ENCODE measurements at regions not wholly inside any gene's neighbourhood (a gene's known extent, or its start where the extent isn't known, plus 50 kb on each side); places are given as distances from the start of the nearest gene placed in this dataset.

- Histone ChIP-seq H3K4me3 (peak overlapping the region; percentile 65), H3K27me3 (ENCODE audit: insufficient read depth in 3 of 3, low read length in 2 of 3) (peaks cover 4 to 59% (median 9%) of the 10 kb centered on the region in 3 donors), H3K27ac (no peak overlapping the region), H3K9me3 (no peaks in the 10 kb centered on the region), H3K4me1 (no peaks in the 10 kb centered on the region), H3K36me3 (ENCODE audit: insufficient read depth in 1 of 2, low read depth in 1 of 2) (no peaks in the 10 kb centered on the region)
- WGBS, 3 donors: 4 to 7% (median 4%) methylated on average over 45 to 63 of the region's 63 CpGs
- DNase-seq: peak; percentile 46 to 57
- no peak for TF ChIP-seq CTCF (IDR thresholded peaks at IDR 0.05)
- ATAC-seq: peak; percentile 36 to 75 (median 62)
- intact Hi-C loops (cut with DNase I): no loop called here
Observed at GRCh38 chr3:43894176-43895049, 203.7 kb downstream of the ABHD5 start.

- Histone ChIP-seq H3K36me3 (ENCODE audit: insufficient read depth in 1 of 2, low read depth in 1 of 2) (no peaks in the 10 kb centered on the region), H3K27ac (no peak overlapping the region), H3K4me1 (no peaks in the 10 kb centered on the region), H3K9me3 (no peaks in the 10 kb centered on the region), H3K4me3 (no peak overlapping the region), H3K27me3 (ENCODE audit: insufficient read depth in 3 of 3, low read length in 2 of 3) (peaks cover 4 to 59% (median 9%) of the 10 kb centered on the region in 3 donors)
- ATAC-seq: no peak
- DNase-seq: no peak
- intact Hi-C loops (cut with DNase I): no loop called here
- WGBS, 3 donors: 58 to 67% (median 64%) methylated on average over 4 of the region's 4 CpGs
- TF ChIP-seq CTCF (IDR thresholded peaks at IDR 0.05): no peak
Observed at GRCh38 chr3:43895573-43895972, 204.8 kb downstream of the ABHD5 start.

- Histone ChIP-seq H3K27ac (no peak overlapping the region), H3K9me3 (no peaks in the 10 kb centered on the region), H3K27me3 (ENCODE audit: insufficient read depth in 3 of 3, low read length in 2 of 3) (peaks cover 0 to 13% (median 0%) of the 10 kb centered on the region in 3 donors), H3K4me1 (no peaks in the 10 kb centered on the region), H3K4me3 (no peak overlapping the region), H3K36me3 (ENCODE audit: insufficient read depth in 1 of 2, low read depth in 1 of 2) (no peaks in the 10 kb centered on the region)
- intact Hi-C loops (cut with DNase I): no loop called here
- DNase-seq (no peak), ATAC-seq (no peak)
- 66 to 71% (median 70%) methylated on average over 2 of the region's 2 CpGs for WGBS, 3 donors
- TF ChIP-seq CTCF (IDR thresholded peaks at IDR 0.05): no peak
Observed at GRCh38 chr3:43902415-43902814, 211.7 kb downstream of the ABHD5 start.

GRCh38 chr3:43905157-43905556 is 214.4 kb downstream of the ABHD5 start:
- Histone ChIP-seq H3K27ac (no peak overlapping the region), H3K4me3 (no peak overlapping the region), H3K9me3 (no peaks in the 10 kb centered on the region), H3K36me3 (ENCODE audit: insufficient read depth in 1 of 2, low read depth in 1 of 2) (no peaks in the 10 kb centered on the region), H3K27me3 (ENCODE audit: insufficient read depth in 3 of 3, low read length in 2 of 3) (peaks cover 0 to 4% (median 0%) of the 10 kb centered on the region in 3 donors), H3K4me1 (no peaks in the 10 kb centered on the region)
- intact Hi-C loops (cut with DNase I): no loop called here
- no peak for ATAC-seq
- no peak for TF ChIP-seq CTCF (IDR thresholded peaks at IDR 0.05)
- no peak for DNase-seq
- 87 to 98% (median 90%) methylated on average over 1 of the region's 1 CpG for WGBS, 3 donors

All from psoas muscle (tissue), 7 donors.